ENCODE measurements at regions not wholly inside any gene's neighbourhood (a gene's known extent, or its start where the extent isn't known, plus 50 kb on each side); places are given as distances from the start of the nearest gene placed in this dataset.

GRCh38 chr17:83152745-83153611 lies 73.6 kb downstream of the METRNL start:
- TF ChIP-seq CTCF (IDR thresholded peaks at IDR 0.05) (no peak), POLR2A (IDR thresholded peaks at IDR 0.05) (no peak), EP300 (IDR thresholded peaks at IDR 0.05) (no peak), POLR2AphosphoS5 (IDR thresholded peaks at IDR 0.05) (no peak)

Data from stomach (tissue), 4 donors.